ENCODE measurements at regions not wholly inside any gene's neighbourhood (a gene's known extent, or its start where the extent isn't known, plus 50 kb on each side); places are given as distances from the start of the nearest gene placed in this dataset.

- Histone ChIP-seq H3K4me3 (ENCODE audit: low read length) (no peak overlapping the region), H3K4me1 (ENCODE audit: control insufficient read depth, insufficient read depth, low read length) (no peaks in the 10 kb centered on the region), H3K27ac (ENCODE audit: low read length) (no peak overlapping the region), H3K27me3 (ENCODE audit: control insufficient read depth, insufficient read depth, low read length) (no peaks in the 10 kb centered on the region), H3K36me3 (ENCODE audit: control insufficient read depth, insufficient read depth, low read length) (no peaks in the 10 kb centered on the region), H3K9me3 (ENCODE audit: control insufficient read depth, low read depth, low read length) (no peaks in the 10 kb centered on the region)
- DNase-seq, result no peak
- whole genome bisulfite sequencing (ENCODE audit: insufficient coverage, low lambda C conversion rate), result no CpG with 5 or more reads among the region's 7 CpGs
These were observed 362.3 kb downstream of the NR2F2 start for GRCh38 chr15:96692826-96693225.

DNA sequence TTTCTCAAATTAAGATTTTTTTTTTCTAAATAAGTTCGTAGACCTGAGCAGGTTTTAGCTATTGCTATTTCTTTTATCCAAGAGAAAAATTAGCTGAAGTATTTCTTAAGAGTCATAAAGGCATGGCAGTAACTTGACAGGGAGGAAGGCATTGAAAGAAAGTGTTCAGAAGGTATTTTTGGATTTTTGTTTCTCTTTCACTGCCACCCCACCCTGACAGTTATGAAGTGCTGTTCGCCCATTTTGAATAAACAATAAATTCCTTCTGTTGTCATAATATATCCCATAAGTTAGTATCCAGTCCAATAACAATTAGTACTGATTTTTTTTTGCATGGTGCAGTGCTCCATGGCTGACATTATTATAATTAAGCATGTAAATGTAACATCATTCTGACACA, 363.0 kb downstream of the NR2F2 start:
- Histone ChIP-seq H3K27ac (ENCODE audit: low read length) (no peak overlapping the region), H3K9me3 (ENCODE audit: control insufficient read depth, low read depth, low read length) (no peaks in the 10 kb centered on the region), H3K4me3 (ENCODE audit: low read length) (no peak overlapping the region), H3K4me1 (ENCODE audit: control insufficient read depth, insufficient read depth, low read length) (no peaks in the 10 kb centered on the region), H3K36me3 (ENCODE audit: control insufficient read depth, insufficient read depth, low read length) (no peaks in the 10 kb centered on the region), H3K27me3 (ENCODE audit: control insufficient read depth, insufficient read depth, low read length) (no peaks in the 10 kb centered on the region)
- no peak for DNase-seq
- 67% methylated on average over 1 of the region's 2 CpGs for WGBS (ENCODE audit: insufficient coverage, low lambda C conversion rate)

GRCh38 chr15:96693990-96694517, 363.6 kb downstream of the NR2F2 start:
- DNase-seq, result no peak
- no CpG with 5 or more reads among the region's 4 CpGs for WGBS (ENCODE audit: insufficient coverage, low lambda C conversion rate)

GRCh38 chr15:96695426-96695825, 364.9 kb downstream of the NR2F2 start:
- H3K4me3 ChIP-seq (ENCODE audit: low read length), result no peak overlapping the region
- no peaks in the 10 kb centered on the region for H3K4me1 ChIP-seq (ENCODE audit: control insufficient read depth, insufficient read depth, low read length)
- H3K9me3 ChIP-seq (ENCODE audit: control insufficient read depth, low read depth, low read length), result no peaks in the 10 kb centered on the region
- H3K36me3 ChIP-seq (ENCODE audit: control insufficient read depth, insufficient read depth, low read length), result no peaks in the 10 kb centered on the region
- H3K27me3 ChIP-seq (ENCODE audit: control insufficient read depth, insufficient read depth, low read length), result no peaks in the 10 kb centered on the region
- no peak for DNase-seq
- no peak overlapping the region for H3K27ac ChIP-seq (ENCODE audit: low read length)

More at GRCh38 chr15:96693990-96694517, 363.6 kb downstream of the NR2F2 start:
- Histone ChIP-seq H3K27ac (ENCODE audit: low read length) (no peak overlapping the region), H3K4me3 (ENCODE audit: low read length) (no peak overlapping the region), H3K27me3 (ENCODE audit: control insufficient read depth, insufficient read depth, low read length) (no peaks in the 10 kb centered on the region), H3K9me3 (ENCODE audit: control insufficient read depth, low read depth, low read length) (no peaks in the 10 kb centered on the region), H3K4me1 (ENCODE audit: control insufficient read depth, insufficient read depth, low read length) (no peaks in the 10 kb centered on the region), H3K36me3 (ENCODE audit: control insufficient read depth, insufficient read depth, low read length) (no peaks in the 10 kb centered on the region)

- WGBS (ENCODE audit: insufficient coverage, low lambda C conversion rate), result no CpG with 5 or more reads among the region's 3 CpGs
These were observed 369.4 kb downstream of the NR2F2 start for GRCh38 chr15:96699871-96700401.

DNA sequence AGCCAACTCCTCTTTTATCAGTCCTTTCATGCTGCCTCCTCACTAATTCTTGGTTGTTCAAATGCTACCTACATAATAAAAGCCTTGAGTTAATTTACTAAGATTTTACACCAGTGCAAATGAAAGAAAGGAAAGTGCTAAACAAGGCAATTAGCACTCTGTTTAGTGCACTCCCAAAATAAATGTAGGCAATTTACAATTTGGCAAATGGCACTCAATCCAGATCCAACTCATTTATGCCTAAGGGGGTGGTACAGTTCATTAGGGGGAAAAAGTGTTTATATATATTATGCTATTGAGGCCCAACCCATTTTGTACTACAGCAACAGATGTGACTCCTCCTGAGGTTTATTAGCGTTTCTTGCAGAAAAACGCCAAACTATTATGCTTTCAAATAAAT, 370.1 kb downstream of the NR2F2 start:
- Histone ChIP-seq H3K9me3 (ENCODE audit: control insufficient read depth, low read depth, low read length) (no peaks in the 10 kb centered on the region), H3K36me3 (ENCODE audit: control insufficient read depth, insufficient read depth, low read length) (no peaks in the 10 kb centered on the region), H3K4me1 (ENCODE audit: control insufficient read depth, insufficient read depth, low read length) (no peaks in the 10 kb centered on the region), H3K27ac (ENCODE audit: low read length) (no peak overlapping the region), H3K27me3 (ENCODE audit: control insufficient read depth, insufficient read depth, low read length) (no peaks in the 10 kb centered on the region), H3K4me3 (ENCODE audit: low read length) (no peak overlapping the region)
- no peak for DNase-seq
- WGBS (ENCODE audit: insufficient coverage, low lambda C conversion rate), result no CpG with 5 or more reads among the region's 2 CpGs

More at GRCh38 chr15:96699871-96700401, 369.4 kb downstream of the NR2F2 start:
- no peak for DNase-seq
- Histone ChIP-seq H3K4me3 (ENCODE audit: low read length) (no peak overlapping the region), H3K4me1 (ENCODE audit: control insufficient read depth, insufficient read depth, low read length) (no peaks in the 10 kb centered on the region), H3K27ac (ENCODE audit: low read length) (no peak overlapping the region), H3K36me3 (ENCODE audit: control insufficient read depth, insufficient read depth, low read length) (no peaks in the 10 kb centered on the region), H3K9me3 (ENCODE audit: control insufficient read depth, low read depth, low read length) (no peaks in the 10 kb centered on the region), H3K27me3 (ENCODE audit: control insufficient read depth, insufficient read depth, low read length) (no peaks in the 10 kb centered on the region)

GRCh38 chr15:96701443-96701842, 370.9 kb downstream of the NR2F2 start:
- Histone ChIP-seq H3K27ac (ENCODE audit: low read length) (no peak overlapping the region), H3K9me3 (ENCODE audit: control insufficient read depth, low read depth, low read length) (no peaks in the 10 kb centered on the region), H3K27me3 (ENCODE audit: control insufficient read depth, insufficient read depth, low read length) (no peaks in the 10 kb centered on the region), H3K36me3 (ENCODE audit: control insufficient read depth, insufficient read depth, low read length) (no peaks in the 10 kb centered on the region), H3K4me1 (ENCODE audit: control insufficient read depth, insufficient read depth, low read length) (no peaks in the 10 kb centered on the region), H3K4me3 (ENCODE audit: low read length) (no peak overlapping the region)
- 100% methylated on average over 1 of the region's 2 CpGs for WGBS (ENCODE audit: insufficient coverage, low lambda C conversion rate)
- DNase-seq, result no peak

GRCh38 chr15:96701877-96702276, 371.4 kb downstream of the NR2F2 start:
- WGBS (ENCODE audit: insufficient coverage, low lambda C conversion rate), result 50% methylated on average over 1 of the region's 2 CpGs
- H3K4me1 ChIP-seq (ENCODE audit: control insufficient read depth, insufficient read depth, low read length), result no peaks in the 10 kb centered on the region
- H3K27ac ChIP-seq (ENCODE audit: low read length), result no peak overlapping the region
- no peak for DNase-seq
- no peaks in the 10 kb centered on the region for H3K27me3 ChIP-seq (ENCODE audit: control insufficient read depth, insufficient read depth, low read length)
- no peaks in the 10 kb centered on the region for H3K9me3 ChIP-seq (ENCODE audit: control insufficient read depth, low read depth, low read length)
- no peak overlapping the region for H3K4me3 ChIP-seq (ENCODE audit: low read length)
- no peaks in the 10 kb centered on the region for H3K36me3 ChIP-seq (ENCODE audit: control insufficient read depth, insufficient read depth, low read length)

GRCh38 chr15:96702589-96702988, 372.1 kb downstream of the NR2F2 start:
- DNase-seq, result no peak
- Histone ChIP-seq H3K4me1 (ENCODE audit: control insufficient read depth, insufficient read depth, low read length) (no peaks in the 10 kb centered on the region), H3K27me3 (ENCODE audit: control insufficient read depth, insufficient read depth, low read length) (no peaks in the 10 kb centered on the region), H3K36me3 (ENCODE audit: control insufficient read depth, insufficient read depth, low read length) (no peaks in the 10 kb centered on the region), H3K4me3 (ENCODE audit: low read length) (no peak overlapping the region), H3K9me3 (ENCODE audit: control insufficient read depth, low read depth, low read length) (no peaks in the 10 kb centered on the region), H3K27ac (ENCODE audit: low read length) (no peak overlapping the region)
- no CpG with 5 or more reads among the region's 4 CpGs for WGBS (ENCODE audit: insufficient coverage, low lambda C conversion rate)

DNA sequence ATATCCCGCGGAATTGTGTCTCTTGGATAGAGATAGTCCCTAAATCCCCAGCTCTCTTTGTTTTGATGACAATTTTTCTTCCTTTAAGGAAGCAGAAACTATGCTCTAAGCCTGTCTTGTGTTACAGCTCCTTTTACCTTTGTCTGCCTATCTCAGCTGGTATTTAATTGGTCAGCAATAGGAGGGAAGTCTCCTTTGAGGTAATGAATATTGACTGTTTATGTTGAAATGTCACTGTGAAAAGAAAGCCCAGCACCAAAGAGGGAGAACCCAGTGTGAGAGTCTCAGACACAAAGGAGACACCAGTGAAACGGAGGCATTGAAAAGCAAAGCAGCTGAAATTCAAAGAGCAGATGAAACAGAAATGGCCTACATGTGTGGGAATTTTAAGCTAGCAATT, 372.6 kb downstream of the NR2F2 start:
- 100% methylated on average over 1 of the region's 3 CpGs for WGBS (ENCODE audit: insufficient coverage, low lambda C conversion rate)
- Histone ChIP-seq H3K27ac (ENCODE audit: low read length) (no peak overlapping the region), H3K4me3 (ENCODE audit: low read length) (no peak overlapping the region), H3K4me1 (ENCODE audit: control insufficient read depth, insufficient read depth, low read length) (no peaks in the 10 kb centered on the region), H3K36me3 (ENCODE audit: control insufficient read depth, insufficient read depth, low read length) (no peaks in the 10 kb centered on the region), H3K9me3 (ENCODE audit: control insufficient read depth, low read depth, low read length) (no peaks in the 10 kb centered on the region), H3K27me3 (ENCODE audit: control insufficient read depth, insufficient read depth, low read length) (no peaks in the 10 kb centered on the region)
- DNase-seq, result no peak

- Histone ChIP-seq H3K9me3 (ENCODE audit: control insufficient read depth, low read depth, low read length) (no peaks in the 10 kb centered on the region), H3K4me3 (ENCODE audit: low read length) (no peak overlapping the region), H3K27ac (ENCODE audit: low read length) (no peak overlapping the region), H3K27me3 (ENCODE audit: control insufficient read depth, insufficient read depth, low read length) (no peaks in the 10 kb centered on the region), H3K36me3 (ENCODE audit: control insufficient read depth, insufficient read depth, low read length) (no peaks in the 10 kb centered on the region), H3K4me1 (ENCODE audit: control insufficient read depth, insufficient read depth, low read length) (no peaks in the 10 kb centered on the region)
- no peak for DNase-seq
- 63% methylated on average over 2 of the region's 5 CpGs for WGBS (ENCODE audit: insufficient coverage, low lambda C conversion rate)
These were observed 373.5 kb downstream of the NR2F2 start for GRCh38 chr15:96703794-96704550.

Data from large intestine (tissue), 3 donors.